NCI-H187 (cell line): ENCODE measurements at regions not wholly inside any gene's neighbourhood (a gene's known extent, or its start where the extent isn't known, plus 50 kb on each side); places are given as distances from the start of the nearest gene placed in this dataset.

ENCODE experiments used
- DNase-seq, 2 experiments: peaks; one replicate each; lab custom pipeline; 2025; lab: John Stamatoyannopoulos, UW

- no peak for DNase-seq
Observed at GRCh38 chr20:39700528-39700927, 738.4 kb downstream of the DHX35 start.

- DNase-seq, result no peak
Observed at GRCh38 chr20:39699166-39699725, 737.1 kb downstream of the DHX35 start.

- DNase-seq, result no peak
Observed at GRCh38 chr20:39698752-39699151, 736.6 kb downstream of the DHX35 start.

GRCh38 chr20:39691151-39691862 is 729.2 kb downstream of the DHX35 start:
- DNase-seq, result no peak

DNA sequence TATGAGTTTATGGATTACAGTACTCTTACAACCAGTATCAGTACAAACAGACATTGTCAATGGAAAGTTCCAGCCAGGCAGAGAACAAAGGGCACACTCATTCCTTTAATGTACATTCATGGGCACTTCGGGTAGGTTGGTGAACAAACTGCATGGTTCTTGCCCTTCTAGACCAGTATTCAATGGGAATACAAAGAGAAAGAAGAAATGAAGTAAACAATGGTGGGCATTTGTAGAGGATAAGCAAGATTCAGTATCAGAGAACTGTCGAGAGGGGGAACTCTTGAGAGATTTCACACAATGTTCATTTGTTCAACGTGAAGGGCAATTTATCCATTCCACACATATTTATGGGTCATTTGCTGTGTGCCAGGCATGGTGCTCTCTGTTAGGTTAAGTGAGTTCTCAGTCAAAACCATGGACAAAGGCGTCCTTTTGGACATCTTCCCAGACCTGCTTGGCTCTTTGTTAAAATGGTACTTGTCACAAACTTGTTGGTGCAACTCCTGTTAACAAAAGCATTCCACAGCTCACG is 714.8 kb downstream of the DHX35 start:
- no peak for DNase-seq

DNA sequence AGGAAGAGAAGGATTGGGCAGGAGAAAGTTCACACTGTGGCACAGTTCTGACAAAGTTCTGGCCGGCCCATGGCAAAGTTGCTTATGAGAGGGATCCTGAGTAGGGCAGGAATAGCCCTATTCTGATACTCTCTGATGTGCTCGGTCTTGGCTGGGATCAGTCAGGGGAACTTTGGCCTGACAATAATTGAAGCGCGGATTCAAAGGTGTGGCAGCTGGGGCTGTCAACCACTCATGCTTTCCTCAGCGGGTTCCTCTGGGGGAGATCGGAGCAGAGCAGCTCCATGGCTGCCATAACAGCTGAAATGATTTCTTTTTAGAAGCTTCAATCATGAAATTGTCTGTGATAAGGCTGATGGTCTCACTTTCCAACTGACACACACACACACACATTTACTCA is 714.1 kb downstream of the DHX35 start:
- DNase-seq, result no peak

GRCh38 chr20:39674842-39675241 is 712.7 kb downstream of the DHX35 start:
- no peak for DNase-seq

GRCh38 chr20:39670988-39671387 is 708.8 kb downstream of the DHX35 start:
- DNase-seq, result no peak

GRCh38 chr20:39669659-39670058 is 707.5 kb downstream of the DHX35 start:
- no peak for DNase-seq

DNA sequence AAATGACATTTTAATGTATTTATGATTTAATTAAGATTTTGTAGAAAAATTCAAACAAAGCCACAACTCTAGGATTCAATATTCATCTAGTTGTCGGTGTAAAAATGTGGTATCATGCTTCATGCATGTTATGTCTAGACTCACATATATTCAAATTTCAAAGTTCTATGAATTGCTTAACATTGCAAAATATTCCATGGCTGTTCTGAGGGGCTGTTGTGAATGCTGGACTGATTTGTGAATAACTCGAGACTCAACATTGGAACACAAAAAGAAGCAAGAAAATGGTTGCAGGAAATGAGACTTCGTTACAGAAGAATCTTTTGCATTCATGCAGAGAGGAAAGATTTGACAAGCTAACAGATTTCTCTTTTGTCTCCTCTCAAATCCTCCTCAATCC is 705.9 kb downstream of the DHX35 start:
- no peak for DNase-seq

- no peak for DNase-seq
Observed at GRCh38 chr20:39661833-39662232, 699.7 kb downstream of the DHX35 start.

GRCh38 chr20:39660965-39661364 is 698.8 kb downstream of the DHX35 start:
- DNase-seq, result no peak

DNA sequence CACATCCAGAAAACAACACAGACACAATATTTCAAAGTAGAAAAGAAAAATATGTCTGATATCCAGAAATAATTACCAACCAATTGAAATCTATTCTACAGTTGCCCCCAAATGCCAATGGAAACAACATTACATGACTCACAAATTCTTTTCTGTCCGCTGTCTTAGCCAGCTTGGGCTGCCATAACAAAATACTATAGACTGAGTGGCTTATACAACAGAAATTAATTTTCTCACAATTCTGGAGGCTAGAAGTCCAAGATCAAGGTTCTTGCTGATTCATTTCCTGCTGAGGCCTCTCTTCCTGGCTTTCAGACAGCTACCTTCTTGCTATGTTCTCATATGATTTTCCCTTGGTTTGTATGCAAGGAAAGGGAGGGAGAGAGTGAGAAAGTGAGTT is 698.1 kb downstream of the DHX35 start:
- DNase-seq, result no peak

DNA sequence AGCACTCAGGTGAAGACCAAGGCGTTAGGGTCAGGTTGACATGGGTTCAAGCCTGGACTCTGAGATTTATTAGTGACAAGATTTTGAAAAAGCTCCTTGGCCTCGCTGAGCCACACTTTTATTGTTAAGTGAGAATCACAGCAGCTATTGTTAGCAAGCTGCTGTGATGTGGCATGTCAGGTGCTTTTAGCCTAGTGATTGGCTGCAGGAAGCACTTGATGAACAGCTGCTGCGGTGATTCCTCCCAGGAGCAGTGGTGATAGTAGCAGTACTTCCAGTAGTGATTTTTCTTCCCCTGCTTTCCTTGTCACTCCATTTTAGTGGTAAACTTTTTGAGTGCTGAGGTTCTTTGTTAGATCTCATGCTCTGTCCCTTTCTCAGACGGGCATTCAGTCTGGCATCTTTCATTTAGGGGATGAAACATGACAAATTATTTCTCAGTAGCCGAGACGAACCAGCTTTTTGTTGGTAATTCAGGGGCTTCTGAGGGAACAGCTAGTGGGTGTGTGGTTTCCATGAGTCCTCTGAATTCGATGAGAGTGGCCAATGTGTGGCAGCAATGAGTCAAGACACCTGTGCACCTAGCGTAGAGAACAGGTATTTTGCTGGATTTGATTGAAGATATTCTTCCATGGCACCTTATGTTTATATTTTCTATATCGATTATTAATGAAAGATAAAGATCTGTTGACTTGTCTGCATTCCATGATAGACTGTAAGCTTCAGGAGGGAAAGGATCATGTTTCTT is 696.7 kb downstream of the DHX35 start:
- DNase-seq, result no peak

GRCh38 chr20:39654171-39654570 is 692.0 kb downstream of the DHX35 start:
- no peak for DNase-seq

- no peak for DNase-seq
Observed at GRCh38 chr20:39651645-39652325, 689.6 kb downstream of the DHX35 start.

- no peak for DNase-seq
Observed at GRCh38 chr20:39646874-39647413, 684.8 kb downstream of the DHX35 start.

DNA sequence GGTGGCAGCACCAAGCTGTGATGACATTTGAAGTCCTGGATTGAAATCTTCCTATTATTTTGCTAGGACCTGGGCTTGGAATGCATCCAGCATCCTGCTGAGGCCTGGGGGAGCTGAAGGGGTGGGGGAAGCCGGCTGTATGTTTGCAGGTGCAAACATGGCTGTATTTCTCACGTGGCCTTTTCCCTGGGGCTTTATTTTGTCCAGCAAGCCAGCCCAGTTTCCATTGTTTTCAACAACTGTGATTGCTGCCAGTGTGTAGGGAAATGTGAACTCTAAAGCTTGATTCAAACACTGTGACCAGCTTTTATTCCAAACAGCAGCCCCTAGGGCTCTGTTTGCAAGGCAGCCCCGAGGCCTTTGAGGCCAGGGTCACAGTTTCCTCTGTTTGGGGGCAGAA is 683.0 kb downstream of the DHX35 start:
- DNase-seq, result peak; percentile 15 to 30

GRCh38 chr20:39643292-39643691 is 681.1 kb downstream of the DHX35 start:
- DNase-seq, result no peak

GRCh38 chr20:39641423-39641822 is 679.3 kb downstream of the DHX35 start:
- no peak for DNase-seq

DNA sequence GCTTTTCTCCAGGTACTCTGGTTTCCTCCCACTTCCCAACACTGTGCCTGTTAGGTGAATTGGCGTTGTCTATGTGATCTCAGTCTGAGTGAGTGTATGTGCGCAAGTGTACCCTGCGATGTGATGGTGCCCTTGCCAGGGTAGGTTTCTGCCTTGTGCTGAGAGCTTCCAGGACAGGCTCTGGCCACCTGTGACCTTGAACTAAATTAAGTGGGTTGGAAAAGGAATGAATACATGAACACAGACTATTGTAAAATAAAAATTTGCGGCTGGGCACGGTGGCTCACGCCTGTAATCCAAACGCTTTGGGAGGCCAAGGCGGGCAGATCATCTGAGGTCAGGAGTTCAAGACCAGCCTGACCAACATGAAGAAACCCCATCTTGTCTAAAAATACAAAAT is 678.0 kb downstream of the DHX35 start:
- no peak for DNase-seq

- DNase-seq, result no peak
Observed at GRCh38 chr20:39638731-39639130, 676.6 kb downstream of the DHX35 start.
